ENCODE measurements at regions not wholly inside any gene's neighbourhood (a gene's known extent, or its start where the extent isn't known, plus 50 kb on each side); places are given as distances from the start of the nearest gene placed in this dataset.

- H3K79me1 ChIP-seq (ENCODE audit: insufficient read depth, low read depth, low read length, poor library complexity, severe bottlenecking), result no peaks in the 10 kb centered on the region
- peaks cover 3% of the 10 kb centered on the region; the same call in 1 of the 2 replicates for H3K4me1 ChIP-seq (ENCODE audit: insufficient read depth, low read length)
- Mint-ChIP-seq H3K27ac (no peak overlapping the region), H3K27me3 (ENCODE audit: low read depth) (no peaks in the 10 kb centered on the region; the same call in 1 of the 2 replicates), H3K4me3 (no peak overlapping the region), H3K9me3 (peaks cover 20 to 30% of the 10 kb centered on the region in 2 experiments), H3K36me3 (ENCODE audit: insufficient read depth in 1 of 3, low read depth in 3 of 3) (peaks cover 6 to 47% (median 33%) of the 10 kb centered on the region in 3 experiments; a peak in 5 of 7 replicates), H3K4me1 (peaks cover 5 to 6% of the 10 kb centered on the region in 2 experiments; a peak in 3 of 4 replicates)
- H2BK5ac ChIP-seq (ENCODE audit: insufficient read length, low read length), result no peak overlapping the region
- no peak overlapping the region for H3T11ph ChIP-seq (ENCODE audit: low read length)
- WGBS (ENCODE audit: extremely low coverage, insufficient read length, low lambda C conversion rate), result no CpG with 5 or more reads among the region's 2 CpGs
- H2BK120ac ChIP-seq (ENCODE audit: low read depth, low read length, poor library complexity, severe bottlenecking), result no peak overlapping the region
- no peak overlapping the region for H4K8ac ChIP-seq (replicated peaks; ENCODE audit: insufficient read length, low read depth, low read length)
- H3K9me3 ChIP-seq (ENCODE audit: control insufficient read depth, low read depth, low read length), result no peaks in the 10 kb centered on the region
- H3K23me2 ChIP-seq (ENCODE audit: insufficient read length, low read depth, low read length, poor library complexity, severe bottlenecking), result no peaks in the 10 kb centered on the region
- no peak overlapping the region for H2AFZ ChIP-seq (ENCODE audit: low read length)
- no peak overlapping the region for H3K14ac ChIP-seq (ENCODE audit: insufficient read depth, low read length)
- H3K79me2 ChIP-seq (ENCODE audit: insufficient read depth, low read length), result peaks cover 6% of the 10 kb centered on the region; the same call in 1 of the 2 replicates
- no peak overlapping the region for H2AK5ac ChIP-seq (ENCODE audit: insufficient read length, low read length)
- no peak overlapping the region for H3K9ac ChIP-seq (ENCODE audit: extremely low read depth, insufficient read length, low read length)
- DNase-seq, result no peak
- H2BK15ac ChIP-seq (ENCODE audit: low read depth, low read length), result no peak overlapping the region
- no peak overlapping the region for H4K5ac ChIP-seq (ENCODE audit: insufficient read length, low read depth, low read length)
- no peak overlapping the region for H3K4me2 ChIP-seq (ENCODE audit: insufficient read depth, insufficient read length, low read length)
- H2BK20ac ChIP-seq (ENCODE audit: low read depth, low read length, poor library complexity, severe bottlenecking), result no peak overlapping the region
- no peak for TF ChIP-seq CTCF (conservative IDR thresholded peaks at IDR 0.05)
- no peak overlapping the region for H3K23ac ChIP-seq (ENCODE audit: insufficient read length, low read depth, low read length)
- H3K18ac ChIP-seq (ENCODE audit: insufficient read length, low read depth, low read length), result no peak overlapping the region
- H3K56ac ChIP-seq (ENCODE audit: insufficient read length, low read depth, low read length), result no peak overlapping the region
- no peak overlapping the region for H3K4ac ChIP-seq (ENCODE audit: low read depth, low read length)
- no peak overlapping the region for H2BK12ac ChIP-seq (ENCODE audit: insufficient read length, low read depth, low read length)
- no peaks in the 10 kb centered on the region for H3K27me3 ChIP-seq (ENCODE audit: insufficient read depth, low read length)
- H4K20me1 ChIP-seq (ENCODE audit: control insufficient read depth, insufficient read depth, insufficient read length), result no peaks in the 10 kb centered on the region
- no peak overlapping the region for H3K27ac ChIP-seq (ENCODE audit: insufficient read length, low read depth, low read length)
- no peak overlapping the region for H4K91ac ChIP-seq (ENCODE audit: insufficient read length, low read depth, low read length)
These were observed 556.6 kb upstream of the DIPK2B start for GRCh38 chrX:45757272-45757671.
